K562 (cell line): ENCODE measurements at regions not wholly inside any gene's neighbourhood (a gene's known extent, or its start where the extent isn't known, plus 50 kb on each side); places are given as distances from the start of the nearest gene placed in this dataset.

ENCODE experiments used
- BRCA1 ChIP-seq, 2 experiments: fragments of 450-650 bp in 1 of 2; sonication (generic) in 1 of 2; formaldehyde crosslinking in 1 of 2; IDR thresholded peaks; 2 replicates each; pipeline versions ENCODE4 v1.5.0 to v1.6.1; 2017 to 2020; ENCODE audit warnings: mild to moderate bottlenecking in 1 of 2, missing genetic modification reagents in 1 of 2
- E2F4 ChIP-seq: sonication (generic); formaldehyde crosslinking; IDR thresholded peaks from 2 replicates; pipeline ENCODE4 v1.8.0; 2022; ENCODE audit warnings: mild to moderate bottlenecking, low read depth, missing genetic modification reagents
- HMGXB4 ChIP-seq: sonication (generic); formaldehyde crosslinking; IDR thresholded peaks from 2 replicates; pipeline ENCODE4 v1.8.1; 2023; ENCODE audit warnings: mild to moderate bottlenecking, missing genetic modification reagents
- KHSRP ChIP-seq: fragments of 450-650 bp; IDR thresholded peaks from 2 replicates; pipeline ENCODE4 v1.6.1; 2017
- L3MBTL2 ChIP-seq: fragments of 450-650 bp; IDR thresholded peaks from 2 replicates; pipeline ENCODE4 v1.6.1; 2016; ENCODE audit warnings: mild to moderate bottlenecking, moderate library complexity
- MCM3 ChIP-seq: fragments of 450-650 bp; IDR thresholded peaks from 2 replicates; pipeline ENCODE4 v1.6.1; 2016
- MEIS2 ChIP-seq: fragments of 450-650 bp; IDR thresholded peaks from 2 replicates; pipeline ENCODE4 v1.6.1; 2014; ENCODE audit warnings: mild to moderate bottlenecking; ENCODE audit not compliant: partially characterized antibody
- NCOA4 ChIP-seq: fragments of 450-650 bp; IDR thresholded peaks from 2 replicates; pipeline ENCODE4 v1.6.1; 2018; ENCODE audit warnings: mild to moderate bottlenecking; ENCODE audit not compliant: partially characterized antibody
- NFE2 ChIP-seq: IDR thresholded peaks from 2 replicates; pipeline ENCODE4 v1.6.1; 2014; ENCODE audit warnings: antibody characterized with exemption, low read depth
- OTX1 ChIP-seq: fragments of 450-650 bp; formaldehyde crosslinking; IDR thresholded peaks from 2 replicates; pipeline ENCODE4 v1.4.0; 2022; ENCODE audit warnings: mild to moderate bottlenecking
- PML ChIP-seq: IDR thresholded peaks from 2 replicates; pipeline ENCODE4 v1.6.1; 2012; ENCODE audit warnings: low read length, inconsistent platforms
- RAD21 ChIP-seq, 2 experiments: fragments of 250-450 bp in 1 of 2; fragments of 450-650 bp in 1 of 2; sonication (Bioruptor Pico) in 1 of 2; formaldehyde crosslinking in 1 of 2; IDR thresholded peaks in 1 of 2; conservative IDR thresholded peaks in 1 of 2; 2 replicates each; pipeline versions ENCODE4 v1.4.0 to v1.8.0; 2020 to 2022; ENCODE audit warnings: mild to moderate bottlenecking in 2 of 2, moderate library complexity in 1 of 2
- SMARCA4 ChIP-seq: fragments of 450-650 bp; IDR thresholded peaks from 2 replicates; pipeline ENCODE4 v1.6.1; 2016
- SREBF2 ChIP-seq: sonication (generic); formaldehyde crosslinking; IDR thresholded peaks from 2 replicates; pipeline ENCODE4 v1.4.0; 2020; ENCODE audit warnings: mild to moderate bottlenecking, missing genetic modification reagents
- STAT6 ChIP-seq: sonication (generic); formaldehyde crosslinking; IDR thresholded peaks from 2 replicates; pipeline ENCODE4 v1.8.1; 2023; ENCODE audit warnings: mild to moderate bottlenecking, missing genetic modification reagents
- ZBTB49 ChIP-seq: sonication (generic); formaldehyde crosslinking; IDR thresholded peaks from 2 replicates; pipeline ENCODE4 v1.8.0; 2022; ENCODE audit warnings: missing genetic modification reagents, mild to moderate bottlenecking, borderline replicate concordance
- ZFP30 ChIP-seq: fragments of 250-450 bp; sonication (Bioruptor Pico); IDR thresholded peaks from 2 replicates; pipeline ENCODE4 v1.8.0; 2022; ENCODE audit warnings: moderate library complexity, mild to moderate bottlenecking, inconsistent platforms, borderline replicate concordance
- ZNF316 ChIP-seq: fragments of 450-650 bp; IDR thresholded peaks from 2 replicates; pipeline ENCODE4 v1.6.1; 2016
- ZNF444 ChIP-seq: fragments of 250-450 bp; sonication (Bioruptor Pico); IDR thresholded peaks from 2 replicates; pipeline ENCODE4 v1.4.0; 2020; ENCODE audit warnings: mild to moderate bottlenecking, moderate library complexity
- ZNF696 ChIP-seq: fragments of 250-450 bp; sonication (Bioruptor Pico); conservative IDR thresholded peaks from 2 replicates; pipeline ENCODE4 v1.4.0; 2020; ENCODE audit warnings: mild to moderate bottlenecking, moderate library complexity

- no peak for TF ChIP-seq MCM3
- TF ChIP-seq SMARCA4 = peak; percentile 93
- no peak for TF ChIP-seq E2F4 (CRISPR knock-in tag)
- no peak for TF ChIP-seq KHSRP
- TF ChIP-seq ZFP30 = no peak
- TF ChIP-seq NFE2 = no peak
- TF ChIP-seq L3MBTL2 = no peak
- TF ChIP-seq ZBTB49 = no peak
- no peak for TF ChIP-seq ZNF696 (CRISPR knock-in tag)
- no peak for TF ChIP-seq ZNF316
- TF ChIP-seq ZNF444 = no peak
- no peak for TF ChIP-seq OTX1 (CRISPR knock-in tag)
- no peak for TF ChIP-seq RAD21 (CRISPR knock-in tag; conservative IDR thresholded peaks at IDR 0.05 in 1 of 2, IDR thresholded peaks at IDR 0.05 in 1 of 2)
- no peak for TF ChIP-seq STAT6 (CRISPR knock-in tag)
- TF ChIP-seq PML = peak; percentile 81; the same call in 1 of the 2 replicates
- no peak for TF ChIP-seq HMGXB4 (CRISPR knock-in tag)
- peak; percentile 94 for TF ChIP-seq MEIS2
- TF ChIP-seq NCOA4 = no peak
- no peak for TF ChIP-seq BRCA1 (IDR thresholded peaks at IDR 0.05)
- no peak for TF ChIP-seq BRCA1 (CRISPR knock-in tag; IDR thresholded peaks at IDR 0.05)
- no peak for TF ChIP-seq SREBF2 (CRISPR knock-in tag)
Observed at GRCh38 chr3:180860180-180860858, 52.2 kb upstream of the FXR1 start (continued).
